ENCODE measurements at regions not wholly inside any gene's neighbourhood (a gene's known extent, or its start where the extent isn't known, plus 50 kb on each side); places are given as distances from the start of the nearest gene placed in this dataset.

- no peak for TF ChIP-seq POLR2A (conservative IDR thresholded peaks at IDR 0.05)
- TF ChIP-seq REST (IDR thresholded peaks at IDR 0.05; ENCODE audit: borderline replicate concordance): no peak
- no peak for TF ChIP-seq REST (CRISPR knock-in tag; IDR thresholded peaks at IDR 0.05; ENCODE audit: low read depth)
- TF ChIP-seq MTA3 (IDR thresholded peaks at IDR 0.05; ENCODE audit: borderline replicate concordance): no peak
- TF ChIP-seq ZNF274 (IDR thresholded peaks at IDR 0.05; ENCODE audit: borderline replicate concordance, low read depth, low read length): no peak
- TF ChIP-seq MAFG (tag; conservative IDR thresholded peaks at IDR 0.05): no peak
- TF ChIP-seq, protein P1, sequence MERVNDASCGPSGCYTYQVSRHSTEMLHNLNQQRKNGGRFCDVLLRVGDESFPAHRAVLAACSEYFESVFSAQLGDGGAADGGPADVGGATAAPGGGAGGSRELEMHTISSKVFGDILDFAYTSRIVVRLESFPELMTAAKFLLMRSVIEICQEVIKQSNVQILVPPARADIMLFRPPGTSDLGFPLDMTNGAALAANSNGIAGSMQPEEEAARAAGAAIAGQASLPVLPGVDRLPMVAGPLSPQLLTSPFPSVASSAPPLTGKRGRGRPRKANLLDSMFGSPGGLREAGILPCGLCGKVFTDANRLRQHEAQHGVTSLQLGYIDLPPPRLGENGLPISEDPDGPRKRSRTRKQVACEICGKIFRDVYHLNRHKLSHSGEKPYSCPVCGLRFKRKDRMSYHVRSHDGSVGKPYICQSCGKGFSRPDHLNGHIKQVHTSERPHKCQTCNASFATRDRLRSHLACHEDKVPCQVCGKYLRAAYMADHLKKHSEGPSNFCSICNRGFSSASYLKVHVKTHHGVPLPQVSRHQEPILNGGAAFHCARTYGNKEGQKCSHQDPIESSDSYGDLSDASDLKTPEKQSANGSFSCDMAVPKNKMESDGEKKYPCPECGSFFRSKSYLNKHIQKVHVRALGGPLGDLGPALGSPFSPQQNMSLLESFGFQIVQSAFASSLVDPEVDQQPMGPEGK (CRISPR knock-in tag; IDR thresholded peaks at IDR 0.05; ENCODE audit: borderline replicate concordance): no peak
- TF ChIP-seq, protein P2, sequence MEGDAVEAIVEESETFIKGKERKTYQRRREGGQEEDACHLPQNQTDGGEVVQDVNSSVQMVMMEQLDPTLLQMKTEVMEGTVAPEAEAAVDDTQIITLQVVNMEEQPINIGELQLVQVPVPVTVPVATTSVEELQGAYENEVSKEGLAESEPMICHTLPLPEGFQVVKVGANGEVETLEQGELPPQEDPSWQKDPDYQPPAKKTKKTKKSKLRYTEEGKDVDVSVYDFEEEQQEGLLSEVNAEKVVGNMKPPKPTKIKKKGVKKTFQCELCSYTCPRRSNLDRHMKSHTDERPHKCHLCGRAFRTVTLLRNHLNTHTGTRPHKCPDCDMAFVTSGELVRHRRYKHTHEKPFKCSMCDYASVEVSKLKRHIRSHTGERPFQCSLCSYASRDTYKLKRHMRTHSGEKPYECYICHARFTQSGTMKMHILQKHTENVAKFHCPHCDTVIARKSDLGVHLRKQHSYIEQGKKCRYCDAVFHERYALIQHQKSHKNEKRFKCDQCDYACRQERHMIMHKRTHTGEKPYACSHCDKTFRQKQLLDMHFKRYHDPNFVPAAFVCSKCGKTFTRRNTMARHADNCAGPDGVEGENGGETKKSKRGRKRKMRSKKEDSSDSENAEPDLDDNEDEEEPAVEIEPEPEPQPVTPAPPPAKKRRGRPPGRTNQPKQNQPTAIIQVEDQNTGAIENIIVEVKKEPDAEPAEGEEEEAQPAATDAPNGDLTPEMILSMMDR (IDR thresholded peaks at IDR 0.05 in 2 of 3, conservative IDR thresholded peaks at IDR 0.05 in 1 of 3; ENCODE audit: insufficient read depth in 2 of 3, low read depth in 1 of 3, low read length in 3 of 3): no peak
- TF ChIP-seq, protein P3, sequence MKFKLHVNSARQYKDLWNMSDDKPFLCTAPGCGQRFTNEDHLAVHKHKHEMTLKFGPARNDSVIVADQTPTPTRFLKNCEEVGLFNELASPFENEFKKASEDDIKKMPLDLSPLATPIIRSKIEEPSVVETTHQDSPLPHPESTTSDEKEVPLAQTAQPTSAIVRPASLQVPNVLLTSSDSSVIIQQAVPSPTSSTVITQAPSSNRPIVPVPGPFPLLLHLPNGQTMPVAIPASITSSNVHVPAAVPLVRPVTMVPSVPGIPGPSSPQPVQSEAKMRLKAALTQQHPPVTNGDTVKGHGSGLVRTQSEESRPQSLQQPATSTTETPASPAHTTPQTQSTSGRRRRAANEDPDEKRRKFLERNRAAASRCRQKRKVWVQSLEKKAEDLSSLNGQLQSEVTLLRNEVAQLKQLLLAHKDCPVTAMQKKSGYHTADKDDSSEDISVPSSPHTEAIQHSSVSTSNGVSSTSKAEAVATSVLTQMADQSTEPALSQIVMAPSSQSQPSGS (CRISPR knock-in tag; IDR thresholded peaks at IDR 0.05): no peak
Measured at GRCh38 chr10:31587691-31588090, 268.7 kb downstream of the ZEB1 start.
